Dendritic cell treated with granulocyte-macrophage colony-stimulating factor and Interleukin-4, amounts not matched to agents 40 ng/mL and 50 ng/mL, for 4 days (primary cell): ENCODE measurements at regions not wholly inside any gene's neighbourhood (a gene's known extent, or its start where the extent isn't known, plus 50 kb on each side); places are given as distances from the start of the nearest gene placed in this dataset.

Experiments used
- H3K27ac Mint-ChIP-seq: one replicate; pipeline ENCODE4 v1.8.0; 2022; ENCODE audit warnings: mild to moderate bottlenecking, mixed read lengths
- H3K27me3 Mint-ChIP-seq: one replicate; pipeline ENCODE4 v1.8.0; 2022; ENCODE audit warnings: mild to moderate bottlenecking, mixed read lengths
- H3K36me3 Mint-ChIP-seq: one replicate; pipeline ENCODE4 v1.8.0; 2022; ENCODE audit warnings: low read depth, mixed read lengths
- H3K4me1 Mint-ChIP-seq: one replicate; pipeline ENCODE4 v1.8.0; 2022; ENCODE audit warnings: low read depth, mixed read lengths
- H3K4me3 Mint-ChIP-seq: one replicate; pipeline ENCODE4 v1.8.0; 2022; ENCODE audit warnings: mild to moderate bottlenecking, moderate library complexity, mixed read lengths
- H3K9me3 Mint-ChIP-seq: one replicate; pipeline ENCODE4 v1.8.0; 2022; ENCODE audit warnings: mixed read lengths
- intact Hi-C: fragments of 100-400 bp; cut with micrococcal nuclease; formaldehyde crosslinking; loops from one replicate; pipeline ENCODE4 v1.15.0; 2022

DNA sequence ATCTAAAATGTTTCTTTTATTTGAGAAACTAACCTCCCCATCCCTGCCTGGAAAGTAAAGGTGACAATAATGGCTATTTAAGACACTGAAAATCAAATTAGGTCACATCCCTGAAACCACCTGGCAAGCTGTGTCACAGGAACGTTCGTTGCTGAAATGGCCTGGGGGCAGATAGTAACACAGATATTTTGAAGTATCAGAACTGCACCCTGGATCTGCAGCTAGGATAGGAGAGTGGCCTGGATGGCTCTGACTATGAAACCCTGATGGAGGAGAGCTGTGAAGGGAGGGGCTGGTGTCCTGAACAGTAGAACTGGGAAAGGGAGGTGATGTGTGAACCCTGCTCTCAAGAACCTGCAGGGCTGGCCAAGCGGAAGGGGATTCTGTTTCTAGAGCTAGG lies 648.3 kb upstream of the CFAP20DC start:
- intact Hi-C loops: no loop called here
- no peak overlapping the region for H3K4me3 Mint-ChIP-seq
- no peaks in the 10 kb centered on the region for H3K36me3 Mint-ChIP-seq
- H3K27ac Mint-ChIP-seq: no peak overlapping the region
- no peaks in the 10 kb centered on the region for H3K27me3 Mint-ChIP-seq
- no peaks in the 10 kb centered on the region for H3K9me3 Mint-ChIP-seq
- H3K4me1 Mint-ChIP-seq: peaks cover under 1% of the 10 kb centered on the region

DNA sequence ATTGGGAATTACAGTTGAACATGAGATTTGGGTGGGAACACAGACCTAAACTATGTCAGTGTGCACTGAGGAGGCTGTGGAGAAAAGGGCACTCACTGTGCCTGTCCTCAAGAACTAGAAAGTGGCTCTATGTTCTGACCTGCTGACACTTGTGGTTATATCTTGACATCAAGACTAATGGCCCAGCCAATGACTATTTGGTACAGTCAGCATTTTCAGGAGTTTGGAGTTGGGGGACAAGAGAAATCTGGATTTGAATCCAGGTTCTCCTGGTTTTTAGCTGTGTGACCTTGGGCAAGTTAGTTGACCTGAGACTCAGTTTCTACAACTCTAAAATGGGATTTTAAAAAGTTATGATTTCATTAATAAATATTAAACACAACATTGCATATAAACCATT lies 647.0 kb upstream of the CFAP20DC start:
- no peaks in the 10 kb centered on the region for H3K9me3 Mint-ChIP-seq
- no peaks in the 10 kb centered on the region for H3K36me3 Mint-ChIP-seq
- no peaks in the 10 kb centered on the region for H3K27me3 Mint-ChIP-seq
- intact Hi-C loops: no loop called here
- H3K27ac Mint-ChIP-seq: no peak overlapping the region
- H3K4me3 Mint-ChIP-seq: no peak overlapping the region
- peaks cover 13% of the 10 kb centered on the region for H3K4me1 Mint-ChIP-seq

DNA sequence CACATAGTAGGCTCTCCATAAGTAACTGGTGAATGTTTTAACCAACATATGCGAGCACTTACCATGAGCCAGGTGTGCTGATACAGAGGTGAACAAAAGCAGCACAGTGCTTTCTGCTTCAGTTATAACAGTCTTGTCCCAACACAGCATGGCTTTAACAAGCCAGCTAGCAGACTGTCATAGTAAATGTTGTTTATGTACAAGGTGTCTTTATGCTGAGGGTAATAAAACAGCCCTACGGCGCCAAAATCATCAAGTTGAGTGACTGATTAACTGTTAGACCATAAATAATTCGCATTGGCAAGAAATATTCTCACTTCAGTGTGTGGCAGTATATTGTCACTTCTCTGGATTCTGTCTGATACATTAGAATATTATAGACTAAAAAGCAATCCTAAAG lies 646.0 kb upstream of the CFAP20DC start:
- H3K4me3 Mint-ChIP-seq: no peak overlapping the region
- intact Hi-C loops: no loop called here
- peaks cover 13% of the 10 kb centered on the region for H3K4me1 Mint-ChIP-seq
- H3K36me3 Mint-ChIP-seq: no peaks in the 10 kb centered on the region
- H3K9me3 Mint-ChIP-seq: no peaks in the 10 kb centered on the region
- no peak overlapping the region for H3K27ac Mint-ChIP-seq
- H3K27me3 Mint-ChIP-seq: no peaks in the 10 kb centered on the region

DNA sequence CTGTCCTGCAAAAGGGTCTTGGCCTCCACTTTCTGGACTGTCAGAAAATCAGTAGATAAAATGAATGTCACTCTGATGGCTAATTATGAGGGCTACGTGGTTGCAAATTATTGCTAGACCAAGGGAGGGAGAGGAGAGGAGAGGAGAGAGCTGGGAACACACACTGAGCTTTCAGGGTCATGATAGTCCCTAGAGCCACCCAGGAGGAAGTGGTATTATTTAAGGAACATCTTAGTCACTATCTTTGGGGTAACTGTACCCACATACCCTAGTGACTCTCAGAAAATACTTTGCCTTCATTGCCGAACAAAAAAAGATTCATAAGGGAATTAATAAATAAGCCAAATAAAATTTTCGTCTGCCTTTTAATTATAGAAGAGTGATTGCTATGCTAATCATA lies 642.3 kb upstream of the CFAP20DC start:
- intact Hi-C loops: no loop called here
- Mint-ChIP-seq H3K4me3 (no peak overlapping the region), H3K27ac (no peak overlapping the region), H3K9me3 (no peaks in the 10 kb centered on the region), H3K27me3 (no peaks in the 10 kb centered on the region), H3K4me1 (peaks cover 18% of the 10 kb centered on the region), H3K36me3 (no peaks in the 10 kb centered on the region)

DNA sequence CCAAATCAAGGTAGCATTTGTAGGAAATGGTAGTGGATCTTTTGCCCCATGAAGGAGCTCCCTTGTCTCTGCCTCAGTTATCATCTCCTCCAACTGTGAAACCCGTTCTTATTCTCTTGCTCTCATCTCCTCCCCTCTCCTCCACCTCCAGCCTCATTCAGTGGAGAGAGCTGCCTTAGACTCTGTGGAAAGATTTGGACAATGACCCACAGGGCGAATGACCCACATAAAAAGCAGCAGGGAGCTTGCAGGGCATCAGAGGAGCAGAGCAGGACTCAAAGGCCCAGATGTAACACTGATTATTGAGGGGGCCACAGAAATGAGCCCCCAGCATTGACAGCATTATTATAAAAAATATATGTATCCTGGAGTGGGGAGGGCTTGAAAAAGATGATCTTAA lies 641.1 kb upstream of the CFAP20DC start:
- no peaks in the 10 kb centered on the region for H3K9me3 Mint-ChIP-seq
- intact Hi-C loops: no loop called here
- peaks cover 18% of the 10 kb centered on the region for H3K4me1 Mint-ChIP-seq
- H3K36me3 Mint-ChIP-seq: no peaks in the 10 kb centered on the region
- no peak overlapping the region for H3K27ac Mint-ChIP-seq
- H3K4me3 Mint-ChIP-seq: no peak overlapping the region
- H3K27me3 Mint-ChIP-seq: no peaks in the 10 kb centered on the region

DNA sequence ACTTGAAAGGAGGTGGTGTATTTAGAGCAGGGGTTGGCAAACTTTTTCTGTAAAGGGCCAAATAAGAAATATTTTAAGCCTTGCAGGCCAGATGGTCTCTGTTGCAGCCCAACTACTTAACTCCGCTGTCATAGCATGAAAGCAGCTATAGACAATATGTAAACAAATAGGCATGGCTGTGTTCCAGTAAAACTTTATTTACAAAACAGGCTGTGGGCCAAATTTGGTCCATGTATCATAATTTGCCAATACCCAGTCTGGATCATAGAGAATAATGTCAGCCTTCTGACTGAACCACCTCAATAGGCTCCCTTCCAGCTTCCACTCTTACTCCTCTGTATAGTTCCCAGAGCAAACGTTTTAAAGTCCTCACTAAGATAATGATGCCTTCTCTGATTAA lies 638.8 kb upstream of the CFAP20DC start:
- Mint-ChIP-seq H3K36me3 (no peaks in the 10 kb centered on the region), H3K9me3 (no peaks in the 10 kb centered on the region), H3K4me3 (no peak overlapping the region), H3K27ac (no peak overlapping the region), H3K4me1 (peaks cover 18% of the 10 kb centered on the region), H3K27me3 (no peaks in the 10 kb centered on the region)
- intact Hi-C loops: no loop called here

DNA sequence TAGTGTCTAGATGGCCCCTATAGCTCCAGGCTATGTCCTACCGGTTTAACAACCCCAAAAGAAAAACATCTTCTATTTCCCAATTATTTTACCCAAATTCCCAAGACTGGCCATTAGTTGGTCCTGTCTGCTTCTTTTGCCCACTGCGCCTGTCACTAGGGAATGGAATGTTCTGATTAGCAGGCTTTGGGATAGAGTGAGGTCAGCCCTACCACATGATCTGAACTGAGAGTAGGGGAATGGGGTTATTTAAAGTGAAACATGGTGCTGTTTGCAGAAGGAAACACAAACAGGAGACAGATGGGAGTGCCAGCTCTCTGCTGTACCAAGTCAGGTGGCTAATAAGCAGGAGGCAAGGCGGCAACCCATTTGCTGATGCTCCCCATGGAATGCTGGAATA lies 635.6 kb upstream of the CFAP20DC start:
- no peak overlapping the region for H3K4me3 Mint-ChIP-seq
- H3K27me3 Mint-ChIP-seq: no peaks in the 10 kb centered on the region
- intact Hi-C loops: no loop called here
- H3K27ac Mint-ChIP-seq: no peak overlapping the region
- H3K36me3 Mint-ChIP-seq: no peaks in the 10 kb centered on the region
- H3K4me1 Mint-ChIP-seq: peaks cover 5% of the 10 kb centered on the region
- H3K9me3 Mint-ChIP-seq: no peaks in the 10 kb centered on the region

DNA sequence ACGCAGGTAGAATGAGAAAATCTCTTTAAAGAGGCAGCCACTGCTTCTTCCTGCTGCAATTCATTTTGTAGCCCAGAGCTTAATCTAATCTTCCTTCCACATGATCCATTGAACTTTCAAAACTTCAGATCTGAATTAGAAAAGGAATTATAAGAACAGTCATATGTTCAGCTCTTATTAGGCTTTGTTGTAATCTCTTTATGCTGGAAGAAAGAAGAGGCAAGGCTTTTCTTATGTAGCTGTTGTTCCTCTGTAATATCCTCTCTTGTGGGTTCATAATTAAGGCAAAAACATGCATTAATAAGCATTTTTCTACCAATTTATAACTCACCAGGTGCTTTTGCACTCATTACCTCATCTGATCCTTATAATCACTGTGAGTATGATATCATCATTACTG lies 634.9 kb upstream of the CFAP20DC start:
- Mint-ChIP-seq H3K27me3 (no peaks in the 10 kb centered on the region), H3K4me3 (no peak overlapping the region), H3K36me3 (no peaks in the 10 kb centered on the region), H3K4me1 (peaks cover 5% of the 10 kb centered on the region), H3K27ac (no peak overlapping the region), H3K9me3 (no peaks in the 10 kb centered on the region)
- intact Hi-C loops: no loop called here

DNA sequence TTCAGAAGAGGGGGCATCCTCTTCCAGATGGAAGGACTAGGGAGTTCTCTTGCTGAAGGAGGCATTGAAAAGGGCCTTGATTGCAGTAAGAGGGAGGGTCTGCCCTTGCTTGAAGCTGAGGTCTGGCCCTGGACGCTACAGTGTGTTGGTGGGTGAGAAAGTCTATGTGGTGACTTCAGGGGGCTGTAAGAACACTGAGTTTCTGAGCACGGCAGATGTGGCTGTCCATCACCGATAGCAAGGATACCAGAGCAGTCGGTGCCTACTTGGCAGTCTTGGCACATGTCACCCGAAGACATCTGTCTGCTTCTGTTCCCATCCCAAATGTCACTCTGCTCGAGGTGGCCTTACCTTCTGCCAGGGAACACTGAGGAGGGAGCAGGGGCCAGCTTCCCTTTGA lies 631.1 kb upstream of the CFAP20DC start:
- Mint-ChIP-seq H3K4me1 (no peaks in the 10 kb centered on the region), H3K4me3 (no peak overlapping the region), H3K9me3 (no peaks in the 10 kb centered on the region), H3K27me3 (no peaks in the 10 kb centered on the region), H3K36me3 (no peaks in the 10 kb centered on the region), H3K27ac (no peak overlapping the region)
- intact Hi-C loops: no loop called here

DNA sequence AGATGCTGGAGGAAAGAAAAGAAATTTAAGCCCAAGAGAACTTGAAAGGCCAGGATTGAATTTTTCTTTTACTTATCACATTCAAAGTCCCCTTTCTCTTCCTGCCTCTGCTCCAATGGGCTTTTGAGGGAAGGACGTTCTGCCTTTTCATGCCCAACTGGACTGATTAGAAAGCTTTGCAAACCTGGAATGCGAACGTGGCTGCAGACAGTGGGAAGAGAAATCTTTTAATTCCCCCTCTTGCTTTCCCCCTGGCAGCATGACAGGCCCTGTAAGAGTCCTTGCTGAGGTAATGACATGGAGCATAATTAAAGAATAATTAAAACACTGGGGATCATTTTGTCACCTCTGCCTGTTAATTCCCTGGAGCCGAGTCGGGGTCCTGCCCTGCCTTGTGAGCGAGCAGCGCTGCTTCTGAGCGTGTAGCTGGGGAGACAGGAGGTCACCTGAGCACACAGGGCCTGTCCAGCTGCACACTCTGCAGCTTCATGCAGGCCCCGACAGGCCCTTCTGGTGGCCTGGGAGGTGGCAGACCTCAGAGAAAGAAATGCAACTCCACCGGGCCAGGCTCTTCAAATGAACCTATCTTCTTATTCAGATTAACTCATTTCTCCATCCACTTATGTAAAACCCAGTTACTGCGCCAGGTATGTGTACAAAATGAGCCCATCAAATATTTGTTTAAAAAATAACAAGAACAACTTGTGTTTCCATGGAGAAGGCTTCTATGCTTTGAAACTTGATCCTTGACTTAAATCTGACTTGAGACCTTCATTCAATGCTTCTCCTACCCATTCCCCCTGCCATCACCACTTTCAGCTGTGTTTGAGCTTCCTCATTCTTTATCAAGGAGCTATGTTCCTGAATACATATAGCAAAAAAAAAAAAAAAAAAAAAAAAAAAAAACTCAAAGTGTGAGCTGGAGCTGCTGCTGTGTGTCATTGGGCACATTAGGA lies 628.2 kb upstream of the CFAP20DC start:
- intact Hi-C loops: no loop called here

DNA sequence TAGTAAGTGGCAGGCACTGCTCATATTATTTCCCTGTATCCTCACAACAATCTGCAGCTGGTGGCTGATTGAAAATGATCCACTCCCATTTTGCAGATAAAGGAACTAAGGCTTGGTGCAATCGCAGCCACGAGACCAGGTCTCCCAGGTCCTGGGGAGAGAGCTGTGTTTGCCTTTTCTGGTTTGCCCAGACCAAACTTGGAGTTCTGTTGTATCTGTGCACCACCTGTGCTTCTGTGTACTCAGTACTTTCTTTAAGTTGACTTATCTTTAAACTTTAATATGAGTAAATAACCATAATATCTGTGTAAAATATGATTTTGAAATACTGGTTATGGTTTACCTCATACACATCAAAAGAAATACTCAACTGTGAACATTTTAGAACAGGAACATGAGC lies 625.7 kb upstream of the CFAP20DC start:
- intact Hi-C loops: no loop called here
- Mint-ChIP-seq H3K4me1 (no peaks in the 10 kb centered on the region), H3K36me3 (no peaks in the 10 kb centered on the region), H3K27ac (no peak overlapping the region), H3K27me3 (no peaks in the 10 kb centered on the region), H3K4me3 (no peak overlapping the region), H3K9me3 (no peaks in the 10 kb centered on the region)

More for the DNA sequence above, 628.2 kb upstream of the CFAP20DC start:
- H3K27ac Mint-ChIP-seq: no peak overlapping the region
- H3K9me3 Mint-ChIP-seq: no peaks in the 10 kb centered on the region
- H3K36me3 Mint-ChIP-seq: no peaks in the 10 kb centered on the region
- H3K4me3 Mint-ChIP-seq: no peak overlapping the region
- no peaks in the 10 kb centered on the region for H3K4me1 Mint-ChIP-seq
- H3K27me3 Mint-ChIP-seq: no peaks in the 10 kb centered on the region

DNA sequence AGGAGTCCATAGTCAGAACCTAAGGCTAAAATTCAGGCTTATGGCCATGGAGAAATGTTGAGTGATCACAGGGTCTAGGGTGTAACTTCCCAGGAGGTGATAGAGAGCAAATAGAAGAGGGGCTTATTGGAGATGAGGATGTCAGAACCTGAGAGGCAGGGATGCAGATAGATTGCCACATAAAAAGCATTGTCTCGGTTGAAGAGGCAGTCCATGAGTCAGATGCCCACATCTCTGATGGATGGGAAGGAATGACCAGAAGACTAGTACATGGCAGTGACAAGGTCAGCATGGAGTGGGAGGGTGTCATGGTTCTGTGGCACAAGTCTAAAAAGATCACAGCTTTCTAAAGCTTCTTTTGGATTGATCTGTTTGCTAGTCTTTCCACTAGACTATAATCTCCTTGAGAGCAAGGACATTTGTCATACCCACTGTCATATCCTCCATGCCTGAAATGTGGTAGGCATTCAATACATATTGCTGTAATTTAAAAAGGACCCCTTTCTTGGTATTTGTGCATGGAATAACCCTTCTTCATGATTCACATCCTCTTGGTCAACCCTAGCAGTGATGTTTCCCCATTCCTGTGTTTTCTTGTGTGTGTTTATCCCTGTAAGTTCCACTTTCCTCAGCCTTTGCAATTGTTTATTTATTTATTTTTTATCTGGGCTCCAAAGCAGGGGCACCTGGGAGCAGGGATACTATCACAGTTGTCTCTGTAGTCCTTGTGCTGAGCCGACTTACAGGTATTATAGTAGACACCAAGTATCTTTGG lies 613.4 kb upstream of the CFAP20DC start:
- Mint-ChIP-seq H3K4me1 (no peaks in the 10 kb centered on the region), H3K36me3 (no peaks in the 10 kb centered on the region), H3K4me3 (no peak overlapping the region), H3K9me3 (no peaks in the 10 kb centered on the region), H3K27ac (no peak overlapping the region), H3K27me3 (no peaks in the 10 kb centered on the region)
- intact Hi-C loops: no loop called here

DNA sequence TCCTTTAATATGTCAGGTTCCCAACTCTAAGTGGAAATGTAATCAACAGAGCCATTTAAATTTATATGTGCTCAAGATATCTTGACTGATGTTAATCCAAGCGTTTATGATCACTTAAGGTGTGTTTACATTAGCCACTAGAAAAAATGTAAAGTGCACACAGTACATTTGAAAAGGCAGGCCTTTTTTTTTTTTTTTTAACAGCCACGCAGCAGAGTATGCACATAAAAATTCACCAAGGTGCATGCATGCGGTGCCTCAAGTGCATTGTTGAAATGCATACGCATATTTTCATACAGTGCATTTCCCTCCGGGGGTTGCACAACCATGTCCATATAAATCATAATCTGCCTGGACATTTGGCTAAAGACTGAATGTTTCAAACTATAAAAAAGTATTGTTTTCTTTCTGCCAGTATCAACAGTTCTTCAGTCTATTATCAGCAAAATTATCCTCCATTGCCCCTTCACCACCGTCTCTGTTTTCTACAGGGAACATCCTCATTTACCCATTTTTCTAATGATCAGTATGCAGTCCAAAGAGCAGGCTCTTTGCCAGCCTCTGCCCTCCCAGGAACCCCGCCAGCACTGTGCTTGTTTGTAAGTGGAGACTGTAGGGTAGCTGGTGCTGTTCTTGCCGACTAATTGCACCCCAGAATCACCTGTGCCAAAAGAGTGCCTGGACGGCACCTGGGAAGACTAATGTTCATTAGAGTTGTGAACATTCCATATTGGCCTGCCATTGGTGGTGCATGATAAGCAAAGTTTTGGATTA lies 611.2 kb upstream of the CFAP20DC start:
- Mint-ChIP-seq H3K4me3 (no peak overlapping the region), H3K36me3 (no peaks in the 10 kb centered on the region), H3K9me3 (no peaks in the 10 kb centered on the region), H3K4me1 (no peaks in the 10 kb centered on the region), H3K27ac (no peak overlapping the region), H3K27me3 (no peaks in the 10 kb centered on the region)
- intact Hi-C loops: no loop called here

DNA sequence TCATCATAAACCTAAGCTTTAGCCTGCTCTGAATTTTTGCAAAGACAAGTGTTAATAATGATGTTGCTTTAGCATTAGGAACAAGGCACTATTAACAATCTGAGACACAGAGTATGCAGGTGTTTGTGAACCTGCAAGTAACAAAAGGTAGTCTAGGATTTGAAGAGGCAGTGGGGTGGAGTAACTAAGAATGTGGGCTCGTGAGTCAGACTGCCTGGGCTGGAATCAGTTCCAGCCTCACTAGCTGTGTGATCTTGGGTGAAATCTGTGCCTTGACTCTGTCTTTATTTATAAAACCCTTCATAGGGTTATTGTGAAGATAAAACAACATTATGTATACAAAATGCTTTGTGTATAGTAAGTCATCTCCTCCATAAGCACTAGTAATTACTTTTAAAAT lies 610.6 kb upstream of the CFAP20DC start:
- intact Hi-C loops: no loop called here
- no peak overlapping the region for H3K27ac Mint-ChIP-seq
- H3K4me1 Mint-ChIP-seq: no peaks in the 10 kb centered on the region

More for the DNA sequence above, 610.6 kb upstream of the CFAP20DC start:
- H3K4me3 Mint-ChIP-seq: no peak overlapping the region
- H3K9me3 Mint-ChIP-seq: no peaks in the 10 kb centered on the region
- no peaks in the 10 kb centered on the region for H3K36me3 Mint-ChIP-seq
- no peaks in the 10 kb centered on the region for H3K27me3 Mint-ChIP-seq
